Smooth muscle cell of the brain vasculature (primary cell): ENCODE measurements at regions not wholly inside any gene's neighbourhood (a gene's known extent, or its start where the extent isn't known, plus 50 kb on each side); places are given as distances from the start of the nearest gene placed in this dataset.

ENCODE experiments used
- DNase-seq: peaks from one replicate; pipeline ENCODE4 v3.0.0-alpha.2; 2012; ENCODE audit warnings: low read depth, low spot score

DNA sequence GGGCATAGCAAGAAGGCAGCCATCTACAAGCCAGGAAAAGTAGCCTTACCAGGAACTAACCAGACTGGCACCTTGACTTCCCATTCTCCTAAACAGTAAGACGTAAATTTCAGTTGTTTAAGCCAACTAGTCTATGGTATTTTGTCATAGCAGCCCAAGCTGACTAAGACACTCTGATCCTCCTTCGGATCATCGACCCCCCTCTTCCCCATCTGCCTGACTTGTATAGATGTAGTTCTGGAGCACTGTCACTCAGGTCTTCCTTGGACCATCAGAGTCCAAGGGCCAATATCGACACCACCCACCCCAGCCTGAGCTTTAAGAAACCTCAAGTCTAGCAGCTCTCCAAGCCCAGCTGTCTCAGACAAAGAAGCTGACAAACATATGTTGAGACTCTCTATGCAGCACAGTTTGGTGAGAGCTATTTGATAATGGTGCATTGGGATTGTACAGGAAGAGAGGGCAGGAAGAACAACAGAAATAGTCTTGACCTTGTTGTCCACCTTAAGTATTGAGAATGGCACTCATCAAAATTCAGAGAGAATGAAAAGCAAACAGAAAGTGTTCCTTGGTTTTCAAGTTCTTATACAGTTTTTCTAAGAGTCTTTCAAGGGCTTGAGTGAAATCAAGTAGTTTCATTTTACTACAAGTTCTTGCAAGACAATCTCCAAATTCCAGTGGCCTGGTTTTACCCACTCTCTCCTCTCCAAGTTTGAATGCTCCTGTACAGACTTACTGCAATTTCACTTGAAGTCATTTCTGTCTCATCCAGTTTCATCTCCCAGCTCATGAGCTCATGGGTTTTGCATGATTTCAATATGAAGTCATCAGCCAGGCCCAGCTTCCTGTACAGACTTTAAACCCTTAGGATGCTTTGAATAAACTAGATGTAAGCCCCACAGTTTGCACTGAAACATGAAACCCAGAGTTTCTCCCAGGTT, 122.3 kb upstream of the RAI14 start:
- DNase-seq: no peak

DNA sequence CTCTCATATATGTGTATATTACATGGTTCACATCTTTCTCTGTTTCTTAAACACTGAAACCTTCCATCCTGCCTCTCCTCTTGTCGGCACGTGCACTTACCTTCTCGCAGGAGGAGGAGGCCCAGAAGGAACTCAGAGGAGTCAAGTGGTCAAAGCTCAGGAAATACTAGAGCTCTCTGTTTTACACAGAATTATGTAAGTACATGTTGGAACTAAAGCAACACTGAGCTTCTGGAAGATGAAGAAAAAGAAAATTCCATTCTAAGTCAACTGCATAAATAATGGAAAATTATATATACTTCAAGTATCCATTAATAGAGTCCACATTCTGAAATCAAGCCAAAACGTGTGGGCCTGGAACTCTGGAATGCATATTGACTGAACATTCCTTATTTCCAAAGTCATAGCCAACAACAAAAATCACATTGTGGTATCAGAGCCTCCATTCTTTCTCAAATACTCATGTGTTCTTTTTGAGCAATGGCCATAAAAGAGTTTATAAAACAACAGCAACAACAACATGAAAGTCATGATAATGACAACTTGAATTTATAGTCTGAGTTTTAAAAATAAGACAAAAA, 121.5 kb upstream of the RAI14 start:
- DNase-seq: no peak

DNA sequence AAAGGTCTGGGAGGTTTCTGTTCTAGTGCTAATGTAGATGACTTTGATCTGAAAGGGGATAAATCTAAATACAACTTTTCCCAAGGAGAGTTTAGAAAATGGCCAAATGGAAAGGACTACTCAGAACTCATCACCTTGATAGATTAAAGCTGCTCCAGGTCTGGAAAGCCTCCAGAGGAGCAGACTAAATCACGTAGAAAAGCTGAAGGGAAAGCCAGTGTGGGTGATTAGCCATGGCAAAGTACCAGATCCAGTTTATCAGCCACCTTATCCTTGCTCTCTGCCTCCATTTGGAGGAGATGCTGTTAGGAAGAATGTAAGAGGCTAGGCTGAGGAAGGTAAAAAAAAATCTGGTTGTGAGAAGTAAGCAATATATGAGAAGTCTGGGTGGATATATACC, 120.7 kb upstream of the RAI14 start:
- no peak for DNase-seq

DNA sequence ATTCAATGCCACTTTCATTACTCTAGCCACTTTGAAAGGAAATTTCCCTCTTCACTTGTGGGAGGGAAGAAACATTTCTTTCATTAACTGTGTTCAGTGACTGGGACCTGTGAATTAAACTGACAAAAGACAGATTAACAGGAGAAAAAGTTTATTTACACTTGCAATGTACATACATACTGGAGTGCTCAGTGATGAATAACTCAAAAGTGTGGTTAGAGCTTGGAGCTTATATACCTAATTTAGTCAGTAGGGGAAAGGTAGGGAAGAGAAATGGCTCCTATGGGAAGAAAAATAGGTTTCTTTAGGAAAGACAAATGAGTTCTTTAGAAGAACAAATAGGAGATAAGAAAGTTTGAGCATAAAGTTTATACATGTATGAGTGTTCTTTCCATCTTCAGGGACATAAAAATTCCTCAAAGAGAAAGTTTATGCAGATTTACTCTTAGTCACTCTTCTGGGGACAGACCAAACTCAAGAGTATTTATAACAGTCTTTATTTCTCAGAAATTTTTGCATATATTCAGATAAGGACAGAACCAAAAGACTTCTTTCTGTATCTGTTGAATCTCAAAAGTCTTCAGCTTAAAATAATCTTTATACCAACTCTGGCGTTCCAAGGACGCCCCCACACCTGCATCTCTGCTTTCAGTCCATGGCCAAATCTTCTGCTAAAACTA, 120.0 kb upstream of the RAI14 start:
- no peak for DNase-seq

DNA sequence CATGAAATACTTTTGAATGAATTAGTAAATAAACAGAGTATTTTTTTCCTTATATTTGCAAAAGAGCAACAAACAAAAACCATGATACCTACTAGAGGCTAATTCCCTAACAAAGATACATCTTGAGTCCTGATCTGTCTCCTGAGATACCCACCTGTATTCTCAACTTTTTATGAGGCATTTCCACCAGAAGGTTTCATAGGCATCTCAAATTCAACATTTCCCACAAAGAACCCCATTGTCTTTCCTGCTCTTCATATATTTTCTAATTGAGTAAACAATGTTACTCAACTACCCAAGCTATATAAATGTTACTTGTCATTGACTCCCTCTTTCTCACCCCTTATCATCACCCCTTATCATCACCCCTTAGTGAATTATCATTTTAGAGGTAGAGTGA, 119.4 kb upstream of the RAI14 start:
- DNase-seq: no peak

DNA sequence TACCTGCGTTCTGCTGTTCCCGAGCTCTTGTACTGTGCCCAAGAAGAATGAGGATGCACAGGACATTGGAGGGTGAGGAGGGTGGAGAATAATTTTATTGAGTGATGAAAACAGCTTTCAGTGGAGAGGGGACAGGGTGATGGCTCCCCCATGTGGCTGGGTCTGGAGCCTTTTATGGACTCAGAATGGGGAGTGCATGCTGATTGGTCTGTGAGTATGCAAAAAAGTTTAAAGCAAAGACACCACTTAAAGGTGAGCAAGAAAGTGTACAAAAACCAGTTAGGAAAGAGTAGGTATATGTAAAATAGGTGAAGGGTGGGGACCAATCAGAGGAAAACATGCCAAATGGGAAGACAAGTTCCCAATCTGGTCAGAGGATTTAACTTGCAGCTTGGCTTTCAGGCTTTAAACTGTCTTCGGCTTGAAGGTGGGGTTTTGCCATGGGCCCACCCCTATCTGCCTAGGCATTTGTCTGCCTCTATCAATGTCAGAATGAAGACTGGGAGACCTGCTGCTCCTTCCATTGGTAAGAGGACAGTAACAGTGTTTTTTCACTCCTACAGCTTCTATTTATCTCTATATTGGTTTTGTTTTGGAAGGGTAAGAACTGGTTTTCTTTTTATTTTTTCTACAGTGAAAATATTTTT, 118.0 kb upstream of the RAI14 start:
- DNase-seq: no peak

DNA sequence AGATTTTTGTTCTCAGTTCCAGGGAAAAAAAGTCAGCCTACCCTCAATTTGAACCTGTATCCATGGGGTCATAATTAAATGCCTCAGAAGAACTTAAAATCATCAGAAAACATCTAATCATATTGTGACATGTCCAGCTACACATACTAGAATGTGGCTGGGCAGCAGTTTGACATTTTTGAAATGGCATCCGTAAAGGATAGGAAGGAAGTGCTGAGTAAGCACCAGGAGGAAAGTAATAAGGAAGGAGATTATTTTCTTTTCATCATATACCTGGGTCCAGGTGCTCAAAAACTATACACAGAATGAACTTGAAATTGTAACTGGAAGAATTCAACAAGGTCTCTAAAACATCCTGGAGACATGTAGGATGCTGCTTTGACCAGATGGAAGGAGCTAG, 116.9 kb upstream of the RAI14 start:
- no peak for DNase-seq

DNA sequence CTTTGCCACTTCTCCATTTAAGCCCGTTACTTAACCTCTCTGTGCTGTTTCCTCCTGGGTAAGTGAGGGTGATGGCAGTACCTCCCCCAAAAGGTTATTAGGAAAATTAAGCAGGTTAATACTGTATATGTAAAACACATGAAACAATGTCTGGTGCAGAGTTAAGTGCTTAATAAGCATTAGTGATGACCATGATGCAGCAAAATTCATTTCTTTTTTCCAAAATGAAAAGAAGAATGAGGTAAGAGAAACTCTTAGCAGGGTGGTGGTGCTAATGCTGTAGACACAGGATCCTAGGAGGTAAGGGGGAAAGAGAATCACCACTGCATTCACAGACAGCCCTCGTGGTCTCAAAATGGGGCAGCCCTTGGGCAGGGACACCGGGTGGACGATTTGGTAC, 115.1 kb upstream of the RAI14 start:
- DNase-seq: no peak

DNA sequence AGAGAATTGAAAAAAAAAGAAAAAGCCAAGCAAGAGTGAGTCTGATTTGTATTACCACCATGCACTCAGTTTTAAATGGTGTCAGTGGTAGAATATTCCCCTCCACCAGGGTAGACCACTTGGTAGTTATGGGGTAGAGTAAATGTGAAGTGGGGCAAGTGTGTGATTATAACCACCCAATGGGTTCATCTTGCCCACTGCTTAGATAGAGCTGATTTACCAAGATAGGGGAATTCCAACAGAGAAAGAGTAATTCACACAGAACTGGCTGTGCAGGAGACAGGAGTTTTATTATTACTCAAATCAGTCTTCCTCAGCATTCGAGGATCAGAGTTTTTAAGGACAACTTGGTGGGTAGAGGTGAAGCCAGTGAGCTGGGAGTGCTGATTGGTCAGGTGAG, 113.3 kb upstream of the RAI14 start:
- no peak for DNase-seq

DNA sequence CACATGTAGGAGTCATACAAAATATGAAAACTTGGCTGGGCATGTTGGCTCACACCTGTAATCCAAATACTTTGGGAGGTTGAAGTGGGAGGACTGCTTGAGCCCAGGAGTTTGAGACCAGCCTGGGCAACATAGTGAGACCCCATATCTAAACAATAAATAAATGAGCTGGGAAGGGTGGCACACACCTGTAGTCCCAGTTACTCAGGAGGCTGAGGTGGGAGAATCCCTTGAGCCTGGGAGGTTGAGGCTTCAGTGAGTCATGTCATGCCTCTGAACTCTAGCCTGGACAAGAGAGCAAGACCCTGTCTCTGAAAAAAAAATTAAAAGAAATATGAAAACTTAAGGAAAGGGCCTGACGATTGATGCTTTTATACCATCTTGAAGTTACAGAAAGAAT, 112.4 kb upstream of the RAI14 start:
- DNase-seq: no peak

DNA sequence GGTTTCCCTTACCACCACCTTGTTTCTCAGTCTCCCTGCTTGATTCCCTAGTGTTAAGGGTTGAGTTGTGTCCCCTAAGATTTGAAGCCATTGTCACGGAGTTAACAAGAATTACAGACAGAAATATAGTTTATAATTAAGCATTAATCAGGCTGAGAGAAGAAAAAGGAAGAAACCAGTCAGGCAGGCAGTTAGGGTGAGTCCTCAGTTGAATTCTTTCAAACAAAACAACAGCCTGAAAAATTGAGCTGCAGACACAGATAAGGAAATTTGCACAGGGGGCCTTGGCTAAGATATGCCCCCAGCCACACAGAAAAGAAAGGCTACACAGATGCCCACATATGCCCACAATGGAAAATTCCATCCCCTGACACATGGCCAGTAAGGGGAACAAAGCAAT, 111.7 kb upstream of the RAI14 start:
- no peak for DNase-seq

DNA sequence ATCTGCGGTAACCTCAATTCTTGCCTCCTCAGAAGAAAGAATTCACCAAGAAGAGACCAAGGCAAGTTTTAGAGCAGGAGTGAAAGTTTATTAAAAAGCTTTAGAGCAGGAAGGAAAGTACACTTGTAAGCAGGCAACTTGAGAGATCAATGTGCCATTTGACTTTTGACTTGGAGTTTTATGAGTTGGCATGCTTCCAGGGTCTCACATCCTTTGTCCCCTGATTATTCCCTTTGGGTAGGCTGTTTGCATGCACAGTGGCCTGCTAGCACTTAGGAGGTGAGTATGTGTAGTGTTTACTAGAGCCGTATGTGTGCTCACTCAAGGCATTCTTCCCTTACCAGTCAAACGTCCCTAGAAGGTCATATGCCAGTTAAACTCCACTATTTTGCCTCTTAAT, 111.0 kb upstream of the RAI14 start:
- no peak for DNase-seq

DNA sequence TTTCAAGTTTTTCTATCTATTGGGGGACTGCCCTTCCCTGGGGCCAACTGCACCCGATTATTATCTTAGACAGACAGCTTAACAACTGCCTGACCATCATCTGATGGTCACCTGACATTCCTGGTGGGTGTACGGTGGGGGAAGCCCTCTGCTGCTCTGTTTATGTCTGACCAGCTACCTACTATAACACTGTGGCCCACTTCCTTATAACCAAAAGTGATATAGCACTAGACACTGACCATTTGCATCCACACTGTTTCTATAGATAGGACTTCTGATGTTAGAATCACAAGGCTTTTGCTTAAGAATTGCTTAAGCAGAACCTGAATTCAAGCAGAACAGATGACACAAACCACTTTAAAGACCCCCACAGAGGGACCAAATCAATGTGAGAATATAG, 110.5 kb upstream of the RAI14 start:
- no peak for DNase-seq

DNA sequence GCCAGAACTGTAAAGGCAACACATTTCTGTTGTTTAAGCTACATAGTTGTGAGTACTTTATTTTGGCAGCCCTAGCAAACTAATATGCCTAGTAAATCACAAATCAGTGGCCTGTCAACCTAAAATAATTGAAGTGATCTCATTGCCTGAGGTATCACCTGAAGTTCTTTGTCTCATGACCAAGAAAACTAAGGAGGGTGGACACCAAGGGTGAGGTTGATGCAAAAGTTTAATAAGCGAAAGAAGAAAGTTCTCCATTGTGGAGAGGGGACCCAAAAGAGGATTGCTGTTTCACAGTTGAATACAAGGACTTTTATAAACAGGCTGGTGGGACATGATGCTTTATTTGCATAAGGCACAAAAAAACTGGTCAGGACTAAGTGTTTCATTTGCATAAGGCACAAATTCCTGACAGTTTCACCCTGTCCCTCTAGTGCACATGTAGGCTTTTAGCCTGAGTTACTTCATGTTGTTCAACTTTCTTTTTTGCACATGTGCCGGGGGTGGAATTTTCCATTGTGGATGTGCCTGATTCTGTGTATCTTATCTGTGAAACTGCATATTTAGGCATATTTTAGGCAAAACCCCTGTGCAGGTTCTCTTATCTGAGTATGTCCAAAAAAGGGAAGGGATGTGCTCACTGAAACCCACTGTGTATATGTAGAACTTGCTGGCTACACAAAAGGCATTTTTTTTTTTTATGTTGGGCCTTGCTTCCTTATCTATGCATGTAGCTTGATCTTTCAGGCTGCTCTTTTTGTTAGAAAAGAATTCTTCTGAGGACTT, 108.6 kb upstream of the RAI14 start:
- no peak for DNase-seq

DNA sequence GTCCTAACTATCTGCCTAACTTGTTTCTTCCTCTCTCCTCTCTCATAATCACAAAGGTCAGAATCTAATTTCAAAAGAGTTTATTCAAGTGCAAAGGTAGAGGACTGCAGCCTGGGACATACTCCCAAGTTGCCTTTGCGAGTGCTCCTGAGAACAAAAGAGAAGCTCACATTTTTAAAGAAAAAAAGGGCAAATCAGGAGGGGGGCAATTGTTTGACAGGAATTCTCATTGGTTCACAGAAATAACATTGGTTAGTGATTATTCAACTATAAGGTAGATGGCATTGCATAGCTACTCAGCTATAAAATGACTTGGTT, 108.1 kb upstream of the RAI14 start:
- DNase-seq: no peak

DNA sequence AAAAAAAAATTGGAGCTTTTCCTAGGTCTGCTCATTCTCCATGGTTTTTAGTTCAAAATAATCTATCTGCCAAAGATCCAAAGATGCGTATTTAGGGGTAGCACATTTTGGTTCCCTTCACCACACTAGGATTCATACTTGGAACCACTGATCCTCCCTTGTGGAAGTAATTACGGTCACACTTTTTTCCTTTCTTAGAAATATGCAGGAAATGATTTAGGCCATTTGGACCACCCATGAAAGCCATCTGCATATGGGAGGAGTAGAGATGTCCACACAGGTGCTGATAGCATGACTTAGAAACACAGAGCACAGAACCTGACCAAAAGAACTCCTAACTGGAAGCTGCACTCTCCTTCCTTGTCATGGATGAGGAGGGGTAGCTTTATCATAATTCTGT, 105.9 kb upstream of the RAI14 start:
- DNase-seq: no peak

DNA sequence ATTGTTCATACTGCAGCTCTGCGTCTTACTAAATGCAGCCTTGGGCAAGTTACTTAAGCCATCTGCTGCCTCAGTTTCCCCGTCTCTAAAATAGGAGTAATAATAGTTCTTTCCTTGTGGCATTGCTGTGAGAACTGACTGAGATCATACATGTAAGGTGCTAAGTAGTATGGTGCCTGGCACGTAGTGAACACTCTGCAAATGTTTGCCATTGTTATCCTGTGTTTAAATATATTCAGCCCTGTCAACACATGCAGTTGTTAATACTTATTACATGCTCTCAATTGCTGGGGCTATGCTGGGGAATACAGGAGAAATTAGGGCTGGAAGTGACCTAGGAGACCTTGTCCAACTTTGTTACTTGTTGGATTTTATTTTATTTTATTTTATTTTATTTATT, 105.2 kb upstream of the RAI14 start:
- no peak for DNase-seq

DNA sequence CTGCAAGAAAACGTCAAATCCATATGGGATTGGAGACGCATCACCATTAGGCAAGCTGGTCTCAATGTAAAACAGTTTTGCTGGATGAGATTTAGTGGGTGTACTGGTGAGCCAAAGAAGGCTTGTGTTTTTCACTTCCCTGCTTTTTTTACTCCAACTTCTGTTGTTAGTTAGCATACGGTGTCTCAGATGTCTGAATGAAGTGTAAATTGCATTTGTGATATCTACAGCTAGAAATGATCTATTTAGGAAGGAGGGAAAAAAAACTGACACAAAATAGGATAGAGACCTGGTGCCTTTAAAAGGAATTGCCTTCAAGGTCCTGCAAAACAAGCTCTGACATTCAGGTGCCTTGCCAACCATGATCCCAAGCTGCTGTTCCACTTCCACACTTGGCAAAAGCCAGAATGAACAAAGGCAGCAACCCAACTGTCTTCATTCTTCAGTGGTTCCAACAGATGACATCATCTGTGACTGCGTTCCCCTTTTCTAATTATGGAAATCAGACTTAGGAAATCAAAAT, 104.2 kb upstream of the RAI14 start:
- no peak for DNase-seq

DNA sequence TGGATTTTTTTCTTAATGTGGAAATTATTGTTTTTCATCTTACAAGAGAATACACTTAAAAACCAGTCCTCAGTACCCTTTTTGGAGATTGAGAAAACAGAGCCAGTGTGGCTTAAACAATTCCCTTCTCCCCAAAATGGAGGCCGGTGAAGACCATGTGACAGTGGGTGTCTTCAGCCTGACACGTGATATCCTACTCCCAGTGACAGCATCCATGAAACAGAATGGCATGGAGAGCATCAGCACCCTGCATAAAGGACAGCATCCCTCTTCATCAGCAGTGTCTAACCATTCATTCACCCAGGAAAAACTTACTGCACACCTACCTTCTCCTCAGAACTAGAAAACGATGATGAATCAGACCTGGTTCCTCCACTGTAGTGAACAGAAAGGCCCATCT, 103.4 kb upstream of the RAI14 start:
- DNase-seq: no peak

DNA sequence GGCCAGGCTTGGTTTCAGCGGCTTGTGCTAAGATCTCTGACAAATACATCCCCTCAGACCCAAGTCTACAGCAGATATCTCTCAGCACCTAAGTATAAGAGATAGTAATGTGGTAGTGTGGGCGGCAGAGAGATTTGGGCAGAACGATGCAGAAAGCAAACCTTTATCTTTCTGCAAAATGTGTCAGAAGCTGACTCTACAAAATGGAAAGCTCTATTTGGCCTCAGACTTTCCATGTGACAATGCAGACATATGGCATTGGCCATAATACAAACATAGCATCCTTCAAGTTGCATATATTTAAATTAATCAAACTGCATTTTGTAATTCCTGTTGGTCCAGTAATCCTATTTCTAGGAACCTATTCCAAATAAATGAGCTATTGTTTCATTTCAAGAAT, 102.5 kb upstream of the RAI14 start:
- no peak for DNase-seq

DNA sequence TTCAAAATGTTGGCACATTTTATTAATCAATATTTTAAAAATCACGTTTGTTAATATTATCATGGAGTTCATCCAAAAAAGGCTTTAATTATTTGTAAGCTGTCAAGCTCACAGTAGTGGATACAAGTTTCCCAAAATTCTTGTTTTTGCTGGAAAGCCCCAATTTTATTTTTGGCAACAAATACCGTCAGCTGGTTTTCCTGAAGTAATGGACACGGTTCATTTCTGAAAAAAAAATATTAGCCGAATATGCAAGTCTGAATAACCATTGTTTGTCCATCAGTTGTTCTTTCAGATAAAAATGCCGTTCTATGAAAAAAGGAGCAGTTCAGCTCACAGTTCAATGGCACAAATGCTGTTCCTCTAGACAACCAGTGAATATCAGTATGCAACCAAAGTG, 101.5 kb upstream of the RAI14 start:
- no peak for DNase-seq
